Motor neuron (in vitro differentiated cells): ENCODE measurements at regions not wholly inside any gene's neighbourhood (a gene's known extent, or its start where the extent isn't known, plus 50 kb on each side); places are given as distances from the start of the nearest gene placed in this dataset.
A peak's percentile ranks its signal among the peaks of the same experiment; 100 is the strongest.

ENCODE experiments used
- ATAC-seq, 8 experiments: fragments of 200-7000 bp; cut with Tn5 transposase; replicated peaks in 6 of 8; 2 replicates each; pipeline ENCODE4 v1.8.0; 2021; ENCODE audit warnings: mild to moderate bottlenecking in 8 of 8, moderate library complexity in 8 of 8
- H3K27ac ChIP-seq, 2 donors: fragments of 250-450 bp; sonication (Bioruptor Pico); 2 replicates each; pipeline ENCODE4 v1.9.0; 2021; ENCODE audit warnings: antibody characterized with exemption in 2 of 2, mild to moderate bottlenecking in 2 of 2, moderate library complexity in 1 of 2
- H3K4me1 ChIP-seq, 2 donors: fragments of 250-450 bp; sonication (Bioruptor Pico); replicated peaks in 1 of 2; 2 replicates each; pipeline ENCODE4 v1.6.1; 2021; ENCODE audit warnings: antibody characterized with exemption in 2 of 2, mild to moderate bottlenecking in 2 of 2, moderate library complexity in 1 of 2
- H3K4me3 ChIP-seq, 5 donors: fragments of 250-450 bp; sonication (Bioruptor Pico); 2 replicates each; pipeline ENCODE4 v1.9.0; 2021; ENCODE audit warnings: antibody characterized with exemption in 5 of 5, mild to moderate bottlenecking in 5 of 5, moderate library complexity in 4 of 5
- WGBS, 10 experiments: fragments of 450-650 bp; shearing (Covaris generic); methylation state at CpG; one replicate each; pipeline ENCODE4 v1.0.0; 2022; 5-methylcytosine and 5-hydroxymethylcytosine counted together
- in situ Hi-C, 9 experiments: fragments of 400-800 bp; cut with MboI; loops; one replicate each; pipeline ENCODE4 v1.15.0; 2021; ENCODE audit warnings: low sequenced_read_pairs in 9 of 9, low pct_unique_long_range_greater_than_20kb in 2 of 9; ENCODE audit not compliant: unreplicated experiment in 9 of 9

DNA sequence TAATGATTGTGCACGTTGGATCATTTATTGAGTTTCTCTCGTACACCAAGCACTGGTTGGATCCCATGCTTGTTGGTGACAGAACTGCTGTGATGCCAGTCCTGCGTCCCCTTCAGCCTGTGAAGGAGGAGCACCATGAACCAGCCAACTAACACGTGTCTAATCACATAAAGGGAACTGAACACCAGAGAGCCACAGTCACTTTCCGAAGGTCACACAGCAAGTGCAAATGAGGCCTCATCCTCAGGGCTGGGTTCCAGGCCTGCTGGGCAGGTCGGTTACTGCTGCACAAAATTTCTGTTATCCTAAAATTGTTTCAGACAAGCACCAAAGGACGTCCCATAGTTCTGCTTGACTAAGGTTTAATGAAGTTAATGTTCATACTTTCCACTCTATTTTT lies 332.0 kb upstream of the ZNF32 start:
- WGBS, 10 experiments: 54 to 100% (median 80%) methylated on average over 1 to 5 of the region's 7 CpGs; no CpG with 5 or more reads in 1 of the 10 experiments
- Histone ChIP-seq H3K4me3 (no peak overlapping the region), H3K27ac (no peak overlapping the region), H3K4me1 (no peaks in the 10 kb centered on the region)
- in situ Hi-C loops: no loop called here
- no peak for ATAC-seq

DNA sequence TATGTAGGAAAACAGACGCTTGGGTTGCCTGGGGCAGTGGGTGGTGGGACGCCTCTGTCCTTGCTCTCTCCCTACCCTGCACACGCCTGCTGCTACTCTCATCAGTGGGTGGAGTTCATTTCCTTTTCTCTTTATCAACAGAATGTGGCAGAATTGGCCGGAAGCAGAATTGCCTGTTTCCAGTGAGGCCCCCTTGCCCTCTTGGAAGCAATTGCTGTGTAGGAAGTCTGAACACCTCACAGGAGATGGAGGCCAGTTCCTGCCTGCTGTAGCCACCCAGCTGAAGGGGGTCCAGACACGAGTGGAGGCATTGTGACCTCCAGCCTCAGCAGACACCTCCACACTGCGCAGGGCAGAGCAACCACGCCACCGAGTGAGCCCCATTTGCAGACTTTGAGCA lies 331.6 kb upstream of the ZNF32 start:
- no peak overlapping the region for H3K4me3 ChIP-seq
- peak in 2 of 8 experiments; percentile 15 to 95 for ATAC-seq
- no peak overlapping the region for H3K27ac ChIP-seq
- no peaks in the 10 kb centered on the region for H3K4me1 ChIP-seq
- WGBS, 10 experiments: 20 to 100% (median 67%) methylated on average over 1 to 6 of the region's 8 CpGs; no CpG with 5 or more reads in 1 of the 10 experiments
- in situ Hi-C loops: no loop called here

DNA sequence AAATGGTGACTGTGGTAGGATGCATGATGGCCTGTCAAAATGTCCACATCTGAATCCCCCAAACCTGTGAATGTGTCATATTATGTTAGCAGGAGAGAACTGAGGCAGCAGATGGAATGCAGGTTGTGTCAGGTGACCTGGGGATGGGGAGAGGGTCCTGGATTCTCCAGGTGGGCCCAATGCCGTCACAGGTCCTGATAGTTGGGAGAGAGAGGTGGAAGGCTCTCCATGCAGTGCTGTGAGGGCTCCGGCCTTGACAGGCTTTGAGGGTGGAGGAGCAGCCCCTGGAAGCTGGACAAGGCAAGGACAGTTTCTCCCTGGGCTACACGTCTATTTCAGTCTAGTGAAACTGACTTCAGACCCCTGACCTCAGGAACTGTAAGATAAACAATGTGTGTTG lies 330.9 kb upstream of the ZNF32 start:
- Histone ChIP-seq H3K27ac (no peak overlapping the region), H3K4me3 (no peak overlapping the region), H3K4me1 (no peaks in the 10 kb centered on the region)
- ATAC-seq: no peak
- in situ Hi-C loops: no loop called here
- WGBS, 10 experiments: 86 to 94% (median 93%) methylated on average over 1 to 3 of the region's 3 CpGs; no CpG with 5 or more reads in 7 of the 10 experiments

DNA sequence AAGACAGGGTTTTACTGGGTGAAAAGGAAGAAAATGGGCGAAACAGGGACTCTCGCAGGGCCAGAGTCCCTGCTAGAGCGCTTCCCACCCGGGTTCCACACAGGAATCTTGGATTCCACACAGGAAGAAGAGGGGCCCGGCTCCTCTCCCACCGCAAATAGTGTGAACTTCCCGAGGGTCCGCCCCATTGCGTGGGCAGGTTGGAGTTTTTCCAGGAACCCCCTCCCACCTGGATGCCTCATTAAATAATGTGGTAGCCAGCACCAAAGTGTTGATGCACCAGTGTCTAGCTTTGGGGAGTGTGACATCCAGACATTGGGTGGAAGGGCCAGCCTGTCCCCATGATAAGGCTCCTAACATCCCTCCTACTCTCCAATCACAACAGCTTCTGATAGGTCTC lies 330.3 kb upstream of the ZNF32 start:
- Histone ChIP-seq H3K4me1 (no peaks in the 10 kb centered on the region), H3K4me3 (no peak overlapping the region), H3K27ac (no peak overlapping the region)
- no peak for ATAC-seq
- WGBS, 10 experiments: 79 to 100% (median 86%) methylated on average over 2 to 9 of the region's 9 CpGs; no CpG with 5 or more reads in 4 of the 10 experiments
- in situ Hi-C loops: no loop called here

DNA sequence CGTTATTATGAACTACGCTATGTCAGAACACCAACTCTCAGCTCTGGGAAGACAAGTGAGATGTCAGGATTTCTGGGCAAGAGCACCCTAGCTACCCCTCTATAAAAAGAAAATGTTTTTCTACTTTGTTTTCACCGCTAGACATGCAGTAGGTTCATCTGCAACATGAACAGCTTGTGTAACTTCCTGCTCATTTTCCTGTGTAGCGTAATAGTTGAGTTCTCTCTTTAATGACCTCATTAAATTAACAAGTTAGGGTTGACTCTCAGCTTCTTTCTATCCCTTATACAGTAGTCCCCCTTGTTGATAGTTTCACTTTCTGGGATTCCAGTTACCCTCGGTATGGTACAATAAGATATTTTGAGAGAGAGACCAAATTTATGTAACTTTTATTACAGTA lies 329.4 kb upstream of the ZNF32 start:
- Histone ChIP-seq H3K27ac (no peak overlapping the region), H3K4me3 (no peak overlapping the region), H3K4me1 (no peaks in the 10 kb centered on the region)
- in situ Hi-C loops: no loop called here
- no peak for ATAC-seq
- WGBS, 10 experiments: 84 to 98% (median 89%) methylated on average over 2 to 5 of the region's 5 CpGs

DNA sequence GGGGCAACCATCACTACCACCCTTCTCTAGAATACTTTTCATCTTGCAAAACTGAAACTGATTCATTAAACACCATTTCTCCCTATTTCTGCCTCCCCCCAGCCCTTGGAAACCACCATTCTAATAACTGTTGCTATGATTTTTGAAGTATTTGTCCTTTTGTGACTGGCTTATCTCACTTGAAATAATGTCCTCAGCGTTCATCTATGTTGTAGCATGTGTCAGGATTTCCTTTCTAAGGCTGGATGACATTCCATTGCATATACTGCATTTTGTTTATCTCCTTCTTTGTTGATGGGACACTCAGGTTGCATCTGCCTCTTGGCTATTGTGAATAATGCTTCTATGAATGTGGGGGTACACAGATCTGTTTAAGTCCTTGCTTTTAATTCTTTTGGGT lies 327.6 kb upstream of the ZNF32 start:
- in situ Hi-C loops: no loop called here

GRCh38 chr10:43973801-43974200 lies 325.1 kb upstream of the ZNF32 start:
- Histone ChIP-seq H3K27ac (no peak overlapping the region), H3K4me1 (no peaks in the 10 kb centered on the region), H3K4me3 (no peak overlapping the region)
- ATAC-seq: no peak
- in situ Hi-C loops: no loop called here
- WGBS, 10 experiments: 59% methylated on average over 3 of the region's 3 CpGs; no CpG with 5 or more reads in 9 of the 10 experiments

More for the DNA sequence above, 327.6 kb upstream of the ZNF32 start:
- no peak for ATAC-seq
- Histone ChIP-seq H3K4me3 (no peak overlapping the region), H3K27ac (no peak overlapping the region), H3K4me1 (no peaks in the 10 kb centered on the region)
- WGBS, 10 experiments: 50 to 75% (median 63%) methylated on average over 1 of the region's 1 CpG; no CpG with 5 or more reads in 5 of the 10 experiments

DNA sequence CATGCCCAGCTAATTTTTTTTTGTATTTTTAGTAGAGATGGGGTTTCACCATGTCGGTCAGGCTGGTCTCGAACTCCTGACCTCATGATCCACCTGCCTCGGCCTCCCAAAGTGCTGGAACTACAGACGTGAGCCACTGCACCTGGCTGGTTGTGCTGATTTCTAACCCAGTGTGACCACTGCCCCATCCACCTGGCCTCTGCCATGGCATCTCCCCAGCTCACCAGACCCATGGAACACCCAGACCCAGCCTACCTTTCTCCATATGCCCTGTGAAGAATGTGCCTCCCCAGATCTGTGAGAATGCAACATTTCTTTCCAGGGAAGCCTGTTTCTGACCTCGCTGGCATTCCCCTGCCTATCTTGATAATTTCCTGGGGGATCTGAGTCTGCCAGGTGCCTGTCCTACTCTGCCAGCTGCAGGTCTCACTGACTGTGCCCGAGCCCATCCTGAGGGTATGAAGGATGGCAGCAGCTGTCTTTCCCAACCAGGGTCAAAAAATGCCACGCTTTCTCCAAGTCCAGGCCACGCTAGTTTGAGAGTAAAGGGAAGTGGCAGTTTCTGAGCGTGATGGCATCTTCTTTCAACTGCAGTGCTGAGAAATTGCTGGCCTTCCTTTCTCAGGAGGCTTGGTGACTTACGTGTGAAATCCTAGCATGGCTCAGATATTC lies 324.4 kb upstream of the ZNF32 start:
- WGBS, 10 experiments: 40 to 93% (median 80%) methylated on average over 1 to 8 of the region's 10 CpGs; no CpG with 5 or more reads in 3 of the 10 experiments
- no peak overlapping the region for H3K4me3 ChIP-seq
- H3K27ac ChIP-seq: no peak overlapping the region
- in situ Hi-C loops: no loop called here
- no peak for ATAC-seq
- H3K4me1 ChIP-seq: no peaks in the 10 kb centered on the region

DNA sequence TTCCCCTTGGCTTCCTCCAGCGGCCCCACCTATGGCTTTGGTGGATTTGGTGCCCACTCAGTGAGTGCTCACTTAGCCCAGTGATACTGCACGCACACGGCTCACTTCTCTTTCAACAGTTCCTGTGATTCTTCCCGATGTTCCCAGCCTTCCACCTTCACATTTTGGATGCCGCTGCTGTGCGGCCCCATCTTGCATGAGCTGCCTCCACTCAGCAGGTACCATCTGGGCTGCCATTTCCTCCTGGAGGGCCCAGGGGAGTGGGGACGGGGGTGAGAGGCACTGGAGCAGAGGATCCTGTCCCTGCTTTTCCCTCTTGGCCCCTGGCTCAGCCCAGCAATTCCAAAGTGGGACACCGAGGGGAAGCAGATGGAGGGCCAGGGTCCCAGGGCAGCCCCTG lies 323.3 kb upstream of the ZNF32 start:
- in situ Hi-C loops: no loop called here
- Histone ChIP-seq H3K27ac (no peak overlapping the region), H3K4me3 (no peak overlapping the region), H3K4me1 (no peaks in the 10 kb centered on the region)
- ATAC-seq: no peak
- 60 to 100% (median 84%) methylated on average over 1 to 8 of the region's 8 CpGs; no CpG with 5 or more reads in 4 of the 10 experiments for WGBS, 10 experiments

DNA sequence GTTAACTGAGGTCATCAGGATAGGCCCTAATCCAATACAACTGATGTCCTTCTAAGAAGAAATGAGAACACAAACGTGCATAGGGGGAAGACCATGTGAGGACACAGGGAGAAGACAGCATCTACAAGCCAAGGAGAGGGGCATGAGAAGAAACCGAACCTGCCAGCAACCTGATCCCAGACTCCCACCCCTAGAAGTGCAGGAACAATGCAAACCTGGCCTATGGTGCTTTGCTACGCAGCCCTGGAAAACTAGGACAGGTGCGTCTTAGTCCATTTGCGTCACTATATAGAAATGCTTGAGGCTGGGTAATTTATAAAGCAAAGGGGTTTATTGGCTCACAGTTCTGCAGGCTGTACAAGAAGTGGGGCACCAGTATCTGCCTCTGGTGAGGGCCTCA lies 322.6 kb upstream of the ZNF32 start:
- H3K27ac ChIP-seq: no peak overlapping the region
- H3K4me1 ChIP-seq: no peaks in the 10 kb centered on the region
- in situ Hi-C loops: no loop called here

DNA sequence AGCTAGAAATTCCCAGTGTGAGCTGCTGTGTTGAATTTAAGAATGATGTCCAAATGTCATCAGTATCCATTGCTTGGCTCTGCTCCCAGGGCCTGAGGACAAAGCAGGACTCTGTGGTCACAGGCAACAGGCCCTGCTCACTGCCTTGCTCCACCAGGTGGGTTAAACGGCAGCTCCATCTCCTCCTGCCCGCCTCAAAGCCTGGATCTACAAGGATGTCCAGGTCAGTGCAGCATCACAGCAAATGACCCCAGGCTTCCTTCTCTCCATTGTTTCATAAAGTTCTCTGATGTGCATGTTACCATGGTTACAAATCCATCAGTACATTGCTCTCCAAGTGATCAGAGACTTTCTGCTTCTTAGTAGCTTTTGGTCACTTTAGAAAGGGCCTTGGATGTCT lies 322.0 kb upstream of the ZNF32 start:
- no peak for ATAC-seq
- in situ Hi-C loops: no loop called here
- H3K4me3 ChIP-seq: no peak overlapping the region
- WGBS, 10 experiments: 44 to 100% (median 79%) methylated on average over 2 of the region's 2 CpGs; no CpG with 5 or more reads in 6 of the 10 experiments
- H3K27ac ChIP-seq: no peak overlapping the region
- no peaks in the 10 kb centered on the region for H3K4me1 ChIP-seq

More for the DNA sequence above, 322.6 kb upstream of the ZNF32 start:
- 55 to 100% (median 85%) methylated on average over 1 to 5 of the region's 5 CpGs; no CpG with 5 or more reads in 3 of the 10 experiments for WGBS, 10 experiments
- no peak overlapping the region for H3K4me3 ChIP-seq
- ATAC-seq: no peak

GRCh38 chr10:43970018-43970698 lies 321.5 kb upstream of the ZNF32 start:
- in situ Hi-C loops: no loop called here
- H3K4me3 ChIP-seq: no peak overlapping the region
- H3K4me1 ChIP-seq: no peaks in the 10 kb centered on the region
- H3K27ac ChIP-seq: no peak overlapping the region
- no peak for ATAC-seq
- WGBS, 10 experiments: 80 to 100% (median 81%) methylated on average over 1 to 6 of the region's 6 CpGs; no CpG with 5 or more reads in 5 of the 10 experiments

DNA sequence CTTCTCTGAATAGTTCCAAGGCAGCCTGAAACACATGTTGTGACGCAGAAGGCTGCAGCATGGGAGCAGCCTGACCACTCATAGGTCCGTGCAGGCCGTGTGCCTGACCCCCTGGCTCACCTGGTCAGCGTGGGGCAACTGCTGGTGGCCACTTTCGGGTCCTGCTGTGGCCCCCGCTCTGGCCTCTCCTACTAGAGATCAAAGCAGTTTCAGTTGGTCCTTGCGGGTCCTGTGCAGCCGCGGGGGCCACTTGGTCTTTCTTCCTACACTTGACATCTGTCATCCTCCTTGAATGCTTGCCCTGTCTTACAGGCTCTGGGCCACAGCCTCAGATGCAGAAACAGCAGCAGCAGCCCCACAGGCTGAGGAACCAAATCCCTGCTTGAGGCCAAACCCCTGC lies 320.8 kb upstream of the ZNF32 start:
- ATAC-seq: no peak
- in situ Hi-C loops: no loop called here
- Histone ChIP-seq H3K27ac (no peak overlapping the region), H3K4me3 (no peak overlapping the region), H3K4me1 (no peaks in the 10 kb centered on the region)
- WGBS, 10 experiments: 40 to 100% (median 91%) methylated on average over 1 to 7 of the region's 9 CpGs; no CpG with 5 or more reads in 6 of the 10 experiments
